HepG2 (cell line): ENCODE measurements at regions not wholly inside any gene's neighbourhood (a gene's known extent, or its start where the extent isn't known, plus 50 kb on each side); places are given as distances from the start of the nearest gene placed in this dataset.

Experiments
- AHR ChIP-seq: IDR thresholded peaks from 2 replicates; pipeline ENCODE4 v1.6.1; 2018; ENCODE audit warnings: missing genetic modification reagents, missing compliant biosample characterization
- BRCA1 ChIP-seq: sonication (generic); formaldehyde crosslinking; IDR thresholded peaks from 2 replicates; pipeline ENCODE4 v1.4.0; 2020; ENCODE audit warnings: missing genetic modification reagents
- MATR3 ChIP-seq: sonication (generic); formaldehyde crosslinking; IDR thresholded peaks from 2 replicates; pipeline ENCODE4 v1.4.0; 2020; ENCODE audit warnings: missing genetic modification reagents
- NFYB ChIP-seq: sonication (generic); formaldehyde crosslinking; IDR thresholded peaks from 2 replicates; pipeline ENCODE4 v1.4.0; 2020; ENCODE audit warnings: missing genetic modification reagents
- RAD21 ChIP-seq: fragments of 450-650 bp; formaldehyde crosslinking; IDR thresholded peaks from 2 replicates; pipeline ENCODE4 v1.5.0; 2020; ENCODE audit warnings: mild to moderate bottlenecking
- RBFOX2 ChIP-seq: fragments of 200-400 bp; formaldehyde crosslinking; IDR thresholded peaks from 2 replicates; pipeline ENCODE4 v1.6.1; 2017; ENCODE audit warnings: low read depth, mild to moderate bottlenecking, low read length
- ZEB1 ChIP-seq: IDR thresholded peaks from 2 replicates; pipeline ENCODE4 v1.6.1; 2012; ENCODE audit warnings: mild to moderate bottlenecking, low read depth, inconsistent platforms; ENCODE audit not compliant: insufficient replicate concordance
- ZNF282 ChIP-seq: fragments of 450-650 bp; IDR thresholded peaks from 2 replicates; pipeline ENCODE4 v1.6.1; 2018; ENCODE audit not compliant: partially characterized antibody
- ZNF552 ChIP-seq: sonication (generic); formaldehyde crosslinking; IDR thresholded peaks from 2 replicates; pipeline ENCODE4 v1.9.0; 2022; ENCODE audit warnings: missing genetic modification reagents, mild to moderate bottlenecking, borderline replicate concordance
- ZNF713 ChIP-seq: sonication (generic); formaldehyde crosslinking; IDR thresholded peaks from 2 replicates; pipeline ENCODE4 v1.4.0; 2020; ENCODE audit warnings: mild to moderate bottlenecking, missing genetic modification reagents
- ZSCAN22 ChIP-seq: sonication (generic); formaldehyde crosslinking; IDR thresholded peaks from 2 replicates; pipeline ENCODE4 v1.4.0; 2020; ENCODE audit warnings: mild to moderate bottlenecking, missing genetic modification reagents
- TF ChIP-seq, protein P1 (sequence below): sonication (generic); formaldehyde crosslinking; IDR thresholded peaks from 2 replicates; pipeline ENCODE4 v1.5.0; 2020; ENCODE audit warnings: missing genetic modification reagents, mild to moderate bottlenecking, borderline replicate concordance
- TF ChIP-seq, protein P2 (sequence below): sonication (generic); formaldehyde crosslinking; IDR thresholded peaks from 2 replicates; pipeline ENCODE4 v1.5.1; 2020; ENCODE audit warnings: missing genetic modification reagents, mild to moderate bottlenecking, borderline replicate concordance
- TF ChIP-seq, protein P3 (sequence below): sonication (generic); formaldehyde crosslinking; IDR thresholded peaks from 2 replicates; pipeline ENCODE4 v1.8.0; 2022; ENCODE audit warnings: mild to moderate bottlenecking, missing genetic modification reagents, moderate library complexity
- TF ChIP-seq, protein P4 (sequence below): sonication (generic); formaldehyde crosslinking; IDR thresholded peaks from one replicate; pipeline ENCODE4 v1.5.1; 2020; ENCODE audit warnings: mild to moderate bottlenecking, missing genetic modification reagents; ENCODE audit errors: not compliant biosample characterization
- TF ChIP-seq, protein P5 (sequence below): sonication (generic); formaldehyde crosslinking; IDR thresholded peaks from 2 replicates; pipeline ENCODE4 v1.5.0; 2020; ENCODE audit warnings: missing genetic modification reagents

DNA sequence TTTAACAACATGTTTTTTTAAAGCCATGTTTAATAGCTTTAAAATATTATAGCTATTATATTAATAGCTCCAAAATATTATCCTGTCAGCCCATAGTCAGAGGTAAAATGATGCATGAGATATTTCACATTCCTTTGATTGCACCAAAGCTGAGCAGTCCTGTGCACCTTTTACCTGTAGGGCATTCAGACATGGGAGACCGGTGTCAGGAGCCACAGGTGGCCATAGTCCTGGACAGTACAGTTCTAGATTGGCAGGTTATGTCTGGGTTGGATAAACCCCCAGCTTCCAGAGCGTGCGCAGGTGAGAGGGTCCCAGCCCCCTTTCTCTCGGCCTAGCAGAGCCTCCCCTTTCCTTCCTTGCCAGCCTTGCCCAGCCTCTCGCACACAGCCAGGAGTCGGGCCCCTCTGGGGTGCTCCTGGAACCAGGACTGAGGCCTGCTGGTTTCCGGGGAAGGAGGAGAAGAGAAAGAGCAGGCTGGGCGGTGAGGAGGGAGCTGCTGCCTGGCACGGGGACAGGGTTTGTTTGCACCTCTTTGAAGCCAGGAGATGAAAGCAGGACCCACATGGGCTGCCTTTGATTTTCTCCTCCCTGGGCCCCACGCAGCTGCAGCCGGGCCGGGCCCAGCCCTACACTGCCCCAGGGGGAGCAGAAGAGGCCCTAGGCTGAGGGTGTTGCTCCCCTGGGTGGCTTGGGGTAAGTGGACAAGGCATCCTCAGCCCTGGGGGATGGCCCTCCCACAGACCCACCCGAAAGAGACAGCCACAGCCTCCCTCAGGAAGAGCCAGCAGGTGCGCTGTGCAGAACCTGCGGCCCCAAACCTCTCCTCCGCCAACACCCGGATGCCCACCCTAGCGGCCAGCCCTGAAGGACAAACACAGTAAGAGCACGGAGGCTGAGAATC is 75.2 kb upstream of the TARDBP start (continued):
- TF ChIP-seq ZNF552 (no peak), RAD21 (CRISPR knock-in tag) (0 out of 2 replicates have a peak, but pooled peaks have one; percentile 22), MATR3 (no peak), ZSCAN22 (CRISPR knock-in tag) (no peak), NFYB (CRISPR knock-in tag) (no peak; the same call in 1 of the 2 replicates), BRCA1 (CRISPR knock-in tag) (no peak), ZNF713 (no peak), ZNF282 (no peak), RBFOX2 (peak; percentile 49), AHR (CRISPR knock-in tag) (0 out of 2 replicates have a peak, but pooled peaks have one; percentile 24), ZEB1 (peak; percentile 48)
- TF ChIP-seq, protein P1, sequence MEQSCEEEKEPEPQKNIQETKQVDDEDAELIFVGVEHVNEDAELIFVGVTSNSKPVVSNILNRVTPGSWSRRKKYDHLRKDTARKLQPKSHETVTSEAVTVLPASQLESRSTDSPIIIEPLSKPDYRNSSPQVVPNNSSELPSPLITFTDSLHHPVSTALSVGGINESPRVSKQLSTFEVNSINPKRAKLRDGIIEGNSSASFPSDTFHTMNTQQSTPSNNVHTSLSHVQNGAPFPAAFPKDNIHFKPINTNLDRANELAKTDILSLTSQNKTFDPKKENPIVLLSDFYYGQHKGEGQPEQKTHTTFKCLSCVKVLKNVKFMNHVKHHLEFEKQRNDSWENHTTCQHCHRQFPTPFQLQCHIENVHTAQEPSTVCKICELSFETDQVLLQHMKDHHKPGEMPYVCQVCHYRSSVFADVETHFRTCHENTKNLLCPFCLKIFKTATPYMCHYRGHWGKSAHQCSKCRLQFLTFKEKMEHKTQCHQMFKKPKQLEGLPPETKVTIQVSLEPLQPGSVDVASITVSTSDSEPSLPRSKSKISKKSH (CRISPR knock-in tag) = 0 out of 2 replicates have a peak, but pooled peaks have one; percentile 42
- TF ChIP-seq, protein P2, sequence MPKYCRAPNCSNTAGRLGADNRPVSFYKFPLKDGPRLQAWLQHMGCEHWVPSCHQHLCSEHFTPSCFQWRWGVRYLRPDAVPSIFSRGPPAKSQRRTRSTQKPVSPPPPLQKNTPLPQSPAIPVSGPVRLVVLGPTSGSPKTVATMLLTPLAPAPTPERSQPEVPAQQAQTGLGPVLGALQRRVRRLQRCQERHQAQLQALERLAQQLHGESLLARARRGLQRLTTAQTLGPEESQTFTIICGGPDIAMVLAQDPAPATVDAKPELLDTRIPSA = no peak
- TF ChIP-seq, protein P3, sequence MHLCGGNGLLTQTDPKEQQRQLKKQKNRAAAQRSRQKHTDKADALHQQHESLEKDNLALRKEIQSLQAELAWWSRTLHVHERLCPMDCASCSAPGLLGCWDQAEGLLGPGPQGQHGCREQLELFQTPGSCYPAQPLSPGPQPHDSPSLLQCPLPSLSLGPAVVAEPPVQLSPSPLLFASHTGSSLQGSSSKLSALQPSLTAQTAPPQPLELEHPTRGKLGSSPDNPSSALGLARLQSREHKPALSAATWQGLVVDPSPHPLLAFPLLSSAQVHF (CRISPR knock-in tag) = no peak
- TF ChIP-seq, protein P4, sequence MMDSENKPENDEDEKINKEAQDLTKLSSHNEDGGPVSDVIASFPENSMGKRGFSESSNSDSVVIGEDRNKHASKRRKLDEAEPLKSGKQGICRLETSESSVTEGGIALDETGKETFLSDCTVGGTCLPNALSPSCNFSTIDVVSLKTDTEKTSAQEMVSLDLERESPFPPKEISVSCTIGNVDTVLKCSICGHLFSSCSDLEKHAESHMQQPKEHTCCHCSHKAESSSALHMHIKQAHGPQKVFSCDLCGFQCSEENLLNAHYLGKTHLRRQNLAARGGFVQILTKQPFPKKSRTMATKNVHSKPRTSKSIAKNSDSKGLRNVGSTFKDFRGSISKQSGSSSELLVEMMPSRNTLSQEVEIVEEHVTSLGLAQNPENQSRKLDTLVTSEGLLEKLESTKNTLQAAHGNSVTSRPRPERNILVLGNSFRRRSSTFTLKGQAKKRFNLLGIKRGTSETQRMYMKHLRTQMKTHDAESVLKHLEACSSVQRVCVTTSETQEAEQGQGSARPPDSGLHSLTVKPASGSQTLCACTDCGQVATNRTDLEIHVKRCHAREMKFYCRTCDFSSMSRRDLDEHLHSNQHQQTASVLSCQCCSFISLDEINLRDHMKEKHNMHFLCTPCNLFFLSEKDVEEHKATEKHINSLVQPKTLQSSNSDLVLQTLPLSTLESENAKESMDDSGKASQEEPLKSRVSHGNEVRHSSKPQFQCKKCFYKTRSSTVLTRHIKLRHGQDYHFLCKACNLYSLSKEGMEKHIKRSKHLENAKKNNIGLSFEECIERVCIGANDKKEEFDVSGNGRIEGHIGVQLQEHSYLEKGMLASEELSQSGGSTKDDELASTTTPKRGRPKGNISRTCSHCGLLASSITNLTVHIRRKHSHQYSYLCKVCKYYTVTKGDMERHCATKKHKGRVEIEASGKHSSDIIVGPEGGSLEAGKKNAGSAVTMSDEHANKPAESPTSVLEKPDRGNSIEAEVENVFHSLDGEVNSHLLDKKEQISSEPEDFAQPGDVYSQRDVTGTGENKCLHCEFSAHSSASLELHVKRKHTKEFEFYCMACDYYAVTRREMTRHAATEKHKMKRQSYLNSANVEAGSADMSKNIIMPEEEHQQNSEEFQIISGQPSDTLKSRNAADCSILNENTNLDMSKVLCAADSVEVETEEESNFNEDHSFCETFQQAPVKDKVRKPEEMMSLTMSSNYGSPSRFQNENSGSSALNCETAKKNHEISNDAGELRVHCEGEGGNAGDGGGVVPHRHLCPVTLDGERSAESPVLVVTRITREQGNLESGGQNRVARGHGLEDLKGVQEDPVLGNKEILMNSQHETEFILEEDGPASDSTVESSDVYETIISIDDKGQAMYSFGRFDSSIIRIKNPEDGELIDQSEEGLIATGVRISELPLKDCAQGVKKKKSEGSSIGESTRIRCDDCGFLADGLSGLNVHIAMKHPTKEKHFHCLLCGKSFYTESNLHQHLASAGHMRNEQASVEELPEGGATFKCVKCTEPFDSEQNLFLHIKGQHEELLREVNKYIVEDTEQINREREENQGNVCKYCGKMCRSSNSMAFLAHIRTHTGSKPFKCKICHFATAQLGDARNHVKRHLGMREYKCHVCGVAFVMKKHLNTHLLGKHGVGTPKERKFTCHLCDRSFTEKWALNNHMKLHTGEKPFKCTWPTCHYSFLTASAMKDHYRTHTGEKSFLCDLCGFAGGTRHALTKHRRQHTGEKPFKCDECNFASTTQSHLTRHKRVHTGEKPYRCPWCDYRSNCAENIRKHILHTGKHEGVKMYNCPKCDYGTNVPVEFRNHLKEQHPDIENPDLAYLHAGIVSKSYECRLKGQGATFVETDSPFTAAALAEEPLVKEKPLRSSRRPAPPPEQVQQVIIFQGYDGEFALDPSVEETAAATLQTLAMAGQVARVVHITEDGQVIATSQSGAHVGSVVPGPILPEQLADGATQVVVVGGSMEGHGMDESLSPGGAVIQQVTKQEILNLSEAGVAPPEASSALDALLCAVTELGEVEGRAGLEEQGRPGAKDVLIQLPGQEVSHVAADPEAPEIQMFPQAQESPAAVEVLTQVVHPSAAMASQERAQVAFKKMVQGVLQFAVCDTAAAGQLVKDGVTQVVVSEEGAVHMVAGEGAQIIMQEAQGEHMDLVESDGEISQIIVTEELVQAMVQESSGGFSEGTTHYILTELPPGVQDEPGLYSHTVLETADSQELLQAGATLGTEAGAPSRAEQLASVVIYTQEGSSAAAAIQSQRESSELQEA (CRISPR knock-in tag) = no peak
- TF ChIP-seq, protein P5, sequence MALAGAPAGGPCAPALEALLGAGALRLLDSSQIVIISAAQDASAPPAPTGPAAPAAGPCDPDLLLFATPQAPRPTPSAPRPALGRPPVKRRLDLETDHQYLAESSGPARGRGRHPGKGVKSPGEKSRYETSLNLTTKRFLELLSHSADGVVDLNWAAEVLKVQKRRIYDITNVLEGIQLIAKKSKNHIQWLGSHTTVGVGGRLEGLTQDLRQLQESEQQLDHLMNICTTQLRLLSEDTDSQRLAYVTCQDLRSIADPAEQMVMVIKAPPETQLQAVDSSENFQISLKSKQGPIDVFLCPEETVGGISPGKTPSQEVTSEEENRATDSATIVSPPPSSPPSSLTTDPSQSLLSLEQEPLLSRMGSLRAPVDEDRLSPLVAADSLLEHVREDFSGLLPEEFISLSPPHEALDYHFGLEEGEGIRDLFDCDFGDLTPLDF = no peak
